NCI-H187 (cell line): ENCODE measurements at regions not wholly inside any gene's neighbourhood (a gene's known extent, or its start where the extent isn't known, plus 50 kb on each side); places are given as distances from the start of the nearest gene placed in this dataset.
"Not testable (repeated sequence)": the region's sequence is repeated elsewhere in the genome, so short reads cannot be mapped to it uniquely, and the experiment has no call there.

Experiments
- DNase-seq, 2 experiments: peaks; one replicate each; lab custom pipeline; 2025; lab: John Stamatoyannopoulos, UW

DNA sequence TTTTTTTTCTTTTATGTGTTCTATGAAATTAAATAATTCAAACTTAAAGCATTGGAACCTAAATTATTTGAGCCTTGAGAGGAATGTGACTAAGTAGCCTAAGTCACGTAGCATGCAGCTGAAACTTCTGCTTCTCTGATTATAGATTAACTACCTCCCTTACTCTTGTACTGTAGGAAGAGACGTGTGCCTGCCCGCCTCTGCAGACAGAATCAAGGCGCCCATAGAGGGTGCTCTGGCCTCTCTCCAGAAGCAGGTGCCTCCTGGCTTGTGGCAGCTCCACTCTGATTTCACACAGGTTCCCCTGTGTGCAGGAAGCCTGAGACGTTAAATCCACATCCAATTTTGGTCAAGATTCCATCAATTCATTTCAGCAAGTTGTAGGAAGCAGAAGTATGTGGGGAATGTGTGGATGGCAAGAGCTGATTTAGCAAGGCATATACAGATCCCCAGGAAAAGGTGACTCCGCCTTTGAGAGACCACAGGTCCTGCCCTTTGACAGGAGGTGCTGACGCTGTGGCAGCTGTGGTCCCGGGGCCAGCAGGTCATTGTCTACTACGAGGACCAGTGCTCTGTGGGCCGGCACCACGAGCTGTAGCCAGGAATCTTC, 1418.8 kb downstream of the CDH11 start:
- no peak for DNase-seq

DNA sequence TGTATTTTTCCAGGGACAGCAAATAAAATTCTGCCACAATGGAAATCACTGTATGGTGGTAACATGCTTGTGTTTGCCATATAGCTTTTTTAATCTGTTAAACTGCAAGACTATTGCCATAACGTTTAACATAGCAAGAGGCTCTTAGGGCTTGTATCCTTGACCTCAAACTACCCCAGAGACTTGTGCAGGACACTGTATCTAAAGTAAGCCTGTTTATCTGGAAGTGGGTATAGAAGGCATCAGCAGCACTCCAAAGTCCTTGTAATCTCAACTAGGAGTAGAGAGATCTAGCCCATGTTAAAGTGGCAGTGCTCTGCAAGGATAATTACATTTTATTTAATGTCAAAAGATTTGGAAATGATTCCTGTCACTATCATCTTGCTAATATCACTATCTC, 1424.1 kb downstream of the CDH11 start:
- no peak for DNase-seq

DNA sequence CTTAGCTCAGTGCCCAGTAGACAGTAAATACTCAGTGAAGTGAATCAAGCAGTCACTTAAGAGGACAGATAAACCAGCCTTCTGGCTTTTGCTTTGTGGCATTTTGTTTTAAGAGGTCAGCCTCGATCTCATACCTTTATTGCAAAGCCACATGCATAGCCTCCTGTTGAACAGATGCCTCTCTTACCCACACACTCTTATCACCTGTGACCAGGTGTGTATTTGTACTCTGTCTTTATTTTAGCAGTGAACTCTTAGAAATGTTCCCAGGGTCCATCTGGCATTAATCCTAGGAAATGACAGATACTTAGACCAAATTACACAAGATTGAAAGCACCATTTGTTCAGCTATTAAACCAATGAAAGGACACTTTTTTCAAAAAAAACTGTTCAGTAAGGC, 1426.5 kb downstream of the CDH11 start:
- DNase-seq, result no peak

DNA sequence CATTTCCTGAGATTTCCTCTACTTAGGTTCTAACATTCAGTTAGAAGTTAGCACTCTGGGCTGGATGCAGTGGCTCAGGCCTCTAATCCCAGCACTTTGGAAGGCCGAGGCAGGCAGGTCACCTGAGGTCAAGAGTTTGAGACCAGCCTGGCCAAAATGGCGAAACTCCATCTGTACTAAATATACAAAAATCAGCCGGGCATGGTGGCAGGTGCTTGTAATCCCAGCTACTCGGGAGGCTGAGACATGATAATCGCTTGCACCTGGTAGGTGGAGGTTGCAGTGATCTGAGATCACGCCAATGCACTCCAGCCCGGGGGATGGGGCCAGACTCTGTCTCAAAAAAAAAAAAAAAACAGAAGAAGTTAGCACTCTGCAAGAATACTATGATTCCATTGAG, 1430.9 kb downstream of the CDH11 start:
- DNase-seq, result no peak

DNA sequence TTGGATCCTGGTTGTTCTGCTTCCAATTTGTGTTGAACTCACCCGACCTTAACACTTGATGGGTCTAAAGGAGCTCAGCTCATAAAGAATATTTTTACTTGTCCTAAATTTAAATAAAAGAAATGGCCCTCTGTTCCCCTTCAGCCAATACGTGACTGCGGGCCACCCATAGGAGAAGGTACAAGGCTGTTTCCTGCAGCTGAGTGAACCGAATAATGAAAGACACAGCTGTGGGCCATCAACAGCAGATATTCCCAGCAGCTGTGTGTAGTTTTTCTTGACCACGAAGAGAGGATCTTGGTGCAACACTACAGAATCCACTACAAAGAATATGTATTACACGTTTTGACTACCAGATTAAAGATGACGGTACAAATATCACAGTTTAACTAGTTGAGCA, 1431.6 kb downstream of the CDH11 start:
- DNase-seq, result no peak

DNA sequence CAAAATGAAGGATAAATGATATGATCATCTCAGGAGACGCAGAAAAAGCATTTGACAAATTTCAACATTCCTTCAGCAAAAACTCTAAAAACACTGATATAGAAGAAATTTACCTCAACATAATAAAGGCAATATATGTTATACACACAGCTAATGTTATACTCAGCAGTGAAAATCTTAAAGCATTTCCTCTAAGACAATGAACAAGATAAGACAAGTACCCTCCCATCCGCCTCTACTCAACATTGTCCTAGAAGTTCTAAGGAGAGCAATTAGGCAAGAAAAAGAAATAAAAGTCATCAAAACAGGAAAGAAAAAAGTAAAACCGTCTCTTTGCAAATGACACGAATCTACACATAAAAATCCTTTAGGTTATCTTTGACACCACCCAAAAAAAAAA, 1432.8 kb downstream of the CDH11 start:
- no peak for DNase-seq

DNA sequence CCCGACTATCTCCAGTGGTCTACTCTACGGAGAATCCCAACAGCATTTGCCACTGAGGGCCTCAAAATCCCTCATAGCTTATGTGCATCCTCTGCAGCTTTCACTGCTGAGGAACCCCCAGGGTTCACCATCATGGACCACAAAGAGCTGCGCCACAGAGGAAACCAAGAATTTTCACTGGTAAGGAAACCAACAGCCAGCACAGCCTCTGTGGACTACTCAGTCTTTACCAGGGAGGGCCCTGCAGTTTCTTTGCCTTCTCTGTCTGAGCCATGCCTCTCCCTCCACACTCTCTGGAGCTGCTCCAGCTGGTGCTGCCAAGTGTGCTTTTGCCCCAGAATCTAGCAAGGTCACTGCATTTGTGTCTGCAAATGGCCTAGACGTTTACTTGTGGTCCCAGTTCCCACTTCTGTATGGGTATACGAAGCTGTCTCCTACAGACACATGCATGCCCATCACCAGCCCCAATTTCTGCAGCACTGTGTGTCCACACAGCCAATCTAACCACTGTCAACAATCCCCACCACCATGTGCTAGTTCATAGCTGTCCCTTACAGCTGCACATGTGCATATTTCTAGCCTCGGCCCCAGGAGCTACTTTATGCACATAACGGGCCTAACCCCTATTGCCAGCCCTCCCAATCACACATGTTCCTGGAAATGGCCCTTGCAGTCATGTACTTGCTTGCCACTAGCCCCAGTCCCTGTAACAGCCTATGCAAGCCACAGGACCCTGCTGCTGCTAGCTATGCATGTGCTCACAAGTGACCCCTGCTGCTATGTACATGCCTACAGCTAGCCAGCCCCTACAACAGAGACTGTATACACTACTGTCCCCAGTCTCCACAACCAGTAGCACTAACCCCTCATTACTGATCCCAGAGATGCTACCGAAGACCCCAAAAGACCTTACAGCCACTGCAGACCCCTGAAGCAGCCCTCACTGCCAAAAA, 1437.4 kb downstream of the CDH11 start:
- no peak for DNase-seq

DNA sequence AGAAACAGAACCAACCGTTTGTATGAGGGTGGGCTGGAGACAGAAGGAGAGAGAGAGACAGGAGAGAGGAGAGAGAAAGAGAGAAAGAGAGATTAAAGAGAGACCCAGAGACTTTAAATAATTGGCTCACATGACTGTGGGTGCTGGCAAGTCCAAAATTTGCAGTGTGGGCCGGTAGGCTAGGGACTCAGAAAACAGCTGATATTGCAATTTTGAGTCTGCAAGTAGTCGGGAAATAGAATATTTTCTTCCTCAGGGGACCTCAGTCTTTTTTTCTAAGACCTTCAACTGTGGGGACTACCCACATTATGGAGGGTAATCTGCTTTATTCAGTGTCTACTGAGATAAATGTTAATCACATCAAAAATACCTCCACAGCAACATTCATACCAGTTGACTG, 1439.0 kb downstream of the CDH11 start:
- DNase-seq, result no peak

DNA sequence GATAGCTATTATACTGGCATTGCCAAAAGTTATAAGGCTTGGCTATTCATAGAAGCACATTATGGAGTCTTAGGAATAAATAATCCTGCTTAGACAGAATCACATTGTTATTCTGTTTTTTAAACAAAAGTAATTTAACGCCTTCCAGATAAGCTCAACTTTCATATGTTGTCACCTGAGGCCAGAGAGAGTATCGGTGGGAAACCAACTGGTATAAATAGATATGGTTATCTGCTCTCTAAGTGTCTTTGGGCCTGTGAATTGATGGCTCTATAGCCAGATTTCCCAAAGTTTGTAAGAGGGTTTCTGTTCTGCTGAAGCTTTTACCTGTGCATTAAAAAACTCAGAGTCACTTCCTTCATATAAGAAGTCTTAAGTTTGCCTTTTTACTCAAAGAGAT, 1449.4 kb downstream of the CDH11 start:
- no peak for DNase-seq

DNA sequence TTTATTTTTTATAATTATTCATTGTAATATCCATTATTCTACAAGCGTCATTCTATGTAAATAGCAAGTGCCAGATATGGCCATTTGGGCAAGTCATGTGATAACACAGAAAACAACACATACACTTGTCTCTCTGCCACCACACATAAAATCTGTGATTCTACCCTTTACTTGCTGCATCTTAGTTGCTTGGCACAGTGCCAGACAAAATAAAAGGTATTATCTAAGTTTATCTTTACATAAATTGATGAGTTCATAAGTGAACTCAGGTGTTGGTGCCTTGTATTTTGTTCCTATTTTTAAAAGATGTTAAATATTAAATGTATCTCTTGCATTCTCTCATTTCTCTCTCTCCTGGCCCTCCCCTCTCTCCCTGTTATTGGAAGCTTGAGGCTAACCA, 1458.7 kb downstream of the CDH11 start:
- no peak for DNase-seq

DNA sequence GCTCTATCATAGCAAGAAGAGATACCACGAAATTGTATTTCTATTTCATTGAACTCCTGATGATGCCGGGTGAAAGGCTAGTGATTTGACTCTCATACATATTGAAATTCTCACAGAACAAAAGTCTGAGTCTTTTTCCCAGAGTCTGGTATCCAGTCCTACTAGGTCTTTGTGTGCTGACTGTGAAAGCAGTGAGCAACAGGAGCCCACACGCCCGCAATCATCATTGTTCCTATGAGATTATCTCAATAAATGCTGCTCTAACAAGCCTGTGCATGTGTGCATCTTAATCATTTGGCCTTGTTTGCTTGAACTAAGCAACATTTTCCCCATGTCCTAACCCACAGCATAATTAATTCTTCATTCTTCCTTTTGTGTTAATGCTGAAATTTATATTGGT, 1466.0 kb downstream of the CDH11 start:
- DNase-seq, result no peak

DNA sequence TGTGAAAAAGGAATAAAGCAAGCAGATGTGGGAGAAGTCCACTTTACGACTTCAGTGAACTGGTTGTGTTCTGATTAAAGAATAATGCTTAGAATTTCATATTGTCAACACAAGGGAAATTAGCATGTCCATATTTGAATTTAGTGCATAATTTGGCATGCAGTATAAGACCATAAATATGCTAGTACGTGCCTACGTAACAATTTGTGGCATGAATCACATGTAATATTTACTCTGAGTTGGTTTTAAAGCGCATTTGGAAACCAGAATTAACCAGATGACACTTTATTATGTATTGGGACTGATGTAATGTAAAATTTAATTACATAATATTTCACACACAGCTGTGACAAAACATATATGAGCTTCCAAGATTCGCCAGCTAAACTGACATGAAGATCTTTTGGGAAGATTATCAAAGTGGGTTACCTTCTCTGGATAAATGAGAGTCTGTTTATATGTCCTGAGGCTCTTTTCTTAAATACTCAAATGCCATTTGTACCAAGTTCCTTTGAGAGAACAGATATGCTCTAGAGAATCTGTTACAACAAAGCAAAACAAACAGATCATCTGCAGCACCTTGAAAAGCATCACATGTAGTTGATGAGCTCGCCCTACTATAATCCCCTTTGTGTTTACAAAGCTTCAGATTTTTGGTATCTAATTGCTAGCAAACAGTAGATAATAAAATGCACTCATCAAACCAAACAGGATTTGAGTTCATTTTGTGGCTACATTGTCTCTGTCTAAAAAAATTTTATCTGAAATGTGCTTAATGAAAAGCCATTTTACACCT, 1468.6 kb downstream of the CDH11 start:
- DNase-seq, result no peak

DNA sequence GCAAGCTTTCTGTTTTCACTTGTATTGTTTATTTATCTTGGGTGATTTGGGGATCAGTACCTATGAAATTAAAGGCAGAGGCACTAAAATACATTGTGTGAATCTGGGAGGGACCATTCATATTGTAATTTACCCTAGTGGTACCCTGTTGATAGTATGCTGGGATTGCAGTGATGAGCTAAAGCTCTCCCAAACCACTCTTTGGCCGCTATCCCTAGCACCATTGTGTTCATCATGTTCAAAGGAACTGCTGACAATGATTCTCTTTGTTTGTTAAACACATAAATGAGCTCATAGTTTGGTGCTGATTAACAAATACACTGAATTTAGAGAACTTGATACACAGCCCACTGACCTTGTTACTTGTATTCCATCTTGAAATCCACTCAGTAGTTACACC, 1469.8 kb downstream of the CDH11 start:
- DNase-seq, result no peak

DNA sequence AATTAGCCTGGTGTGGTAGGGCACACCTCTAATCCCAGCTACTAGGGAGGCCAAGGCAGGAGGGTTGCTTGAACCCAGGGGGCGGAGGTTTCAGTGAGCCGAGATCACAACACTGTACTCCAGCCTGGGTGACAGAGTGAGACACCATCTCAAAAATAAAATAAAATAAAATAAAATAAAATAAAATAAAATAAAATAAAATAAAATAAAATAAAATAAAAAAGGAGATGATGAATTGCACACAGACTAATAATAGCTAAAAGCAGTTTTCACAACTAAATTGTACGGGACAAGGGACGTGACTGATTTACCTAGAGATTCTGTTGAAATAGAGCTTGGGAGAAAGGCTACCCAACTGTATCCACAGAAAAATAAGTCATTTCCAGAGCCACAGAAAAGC, 1471.3 kb downstream of the CDH11 start:
- DNase-seq, result no peak

DNA sequence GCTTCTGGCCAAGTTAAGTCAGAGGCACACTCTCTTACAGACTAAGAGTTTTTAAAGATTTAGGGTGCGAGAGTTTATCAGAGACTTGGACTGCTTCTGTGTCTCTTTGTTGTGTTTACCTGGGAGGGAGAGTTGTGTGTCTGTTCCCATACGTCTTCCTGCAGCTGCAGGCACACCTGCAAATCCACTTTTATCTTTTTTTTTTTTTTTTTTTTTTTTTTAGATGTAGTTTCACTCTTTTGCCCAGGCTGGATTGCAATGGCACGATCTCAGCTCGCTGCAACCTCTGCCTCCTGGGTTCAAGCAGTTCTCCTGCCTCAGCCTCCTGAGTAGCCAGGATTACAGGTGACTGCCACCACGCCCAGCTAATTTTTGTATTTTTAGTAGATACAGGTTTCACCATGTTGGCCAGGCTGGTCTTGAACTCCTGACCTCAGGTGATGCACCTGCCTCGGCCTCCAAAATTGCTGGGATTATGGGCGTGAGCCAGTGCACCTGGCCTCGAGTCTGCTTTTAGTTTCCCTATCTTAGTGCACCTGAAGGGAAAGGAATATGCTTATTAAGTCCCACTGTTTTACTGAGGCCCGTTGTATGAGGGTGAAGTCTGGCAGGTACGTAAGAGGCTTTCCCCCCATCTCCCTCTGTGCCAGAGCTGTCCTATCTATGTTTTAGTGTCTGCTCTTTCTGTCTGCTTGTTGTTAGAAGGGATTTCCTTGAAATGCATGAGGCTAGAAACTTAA, 1488.0 kb downstream of the CDH11 start:
- DNase-seq, result not testable (repeated sequence)

DNA sequence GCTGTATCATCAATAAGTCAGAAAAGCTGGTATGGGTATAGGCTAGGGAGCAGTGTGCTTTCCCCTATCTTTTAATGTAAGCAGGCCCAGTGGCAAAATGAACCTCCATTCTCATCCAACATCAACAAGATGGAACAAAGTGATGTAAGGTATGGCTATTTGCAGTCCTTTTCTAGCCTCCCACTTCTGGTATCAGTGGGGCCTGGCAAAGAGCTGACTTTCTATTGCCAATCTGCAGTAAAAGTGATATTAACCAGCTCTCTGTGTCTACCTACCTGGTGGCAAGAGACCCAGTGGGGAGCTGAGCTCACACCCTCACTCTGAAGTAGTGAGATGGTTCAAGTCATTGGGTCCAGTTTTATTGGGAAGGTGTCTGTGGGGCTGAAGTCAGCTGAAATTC, 1492.6 kb downstream of the CDH11 start:
- DNase-seq, result no peak

DNA sequence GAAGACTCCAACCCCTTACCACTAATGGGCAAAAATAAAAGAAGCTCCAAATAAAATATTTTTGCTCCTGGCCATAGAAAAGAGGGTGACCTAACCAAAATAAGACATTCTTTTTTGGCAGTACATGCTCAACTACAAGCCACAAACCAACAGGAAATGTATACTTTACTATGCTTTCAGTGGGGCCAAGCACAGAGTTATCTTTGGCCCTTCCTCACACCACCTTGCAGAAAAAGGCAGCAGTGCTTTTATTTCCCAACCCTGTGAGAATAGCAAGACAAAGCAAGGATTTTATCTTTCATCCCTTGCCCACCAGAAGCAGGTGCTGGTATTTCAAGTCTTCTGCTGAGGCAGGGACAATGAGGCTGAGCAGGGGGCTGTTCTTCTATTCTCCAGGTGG, 1493.1 kb downstream of the CDH11 start:
- no peak for DNase-seq

DNA sequence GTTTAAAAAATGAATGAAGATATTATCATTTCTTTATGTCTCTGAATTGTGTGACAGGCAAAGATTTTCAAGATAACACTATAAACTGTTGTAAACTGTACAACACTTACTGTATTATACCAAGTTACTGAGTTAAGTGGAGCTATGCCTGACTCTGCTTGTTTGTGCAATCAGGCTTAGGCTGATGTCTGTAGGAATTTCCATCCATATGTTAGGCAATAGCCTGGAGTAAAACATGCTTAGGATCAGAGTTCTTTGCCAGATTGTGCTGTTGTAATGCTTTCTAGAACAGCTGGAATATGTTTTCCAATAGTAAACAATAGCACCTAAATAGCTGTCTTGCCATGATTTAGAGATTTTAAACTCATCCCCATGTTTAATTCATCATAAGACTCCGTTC, 1496.7 kb downstream of the CDH11 start:
- DNase-seq, result no peak

DNA sequence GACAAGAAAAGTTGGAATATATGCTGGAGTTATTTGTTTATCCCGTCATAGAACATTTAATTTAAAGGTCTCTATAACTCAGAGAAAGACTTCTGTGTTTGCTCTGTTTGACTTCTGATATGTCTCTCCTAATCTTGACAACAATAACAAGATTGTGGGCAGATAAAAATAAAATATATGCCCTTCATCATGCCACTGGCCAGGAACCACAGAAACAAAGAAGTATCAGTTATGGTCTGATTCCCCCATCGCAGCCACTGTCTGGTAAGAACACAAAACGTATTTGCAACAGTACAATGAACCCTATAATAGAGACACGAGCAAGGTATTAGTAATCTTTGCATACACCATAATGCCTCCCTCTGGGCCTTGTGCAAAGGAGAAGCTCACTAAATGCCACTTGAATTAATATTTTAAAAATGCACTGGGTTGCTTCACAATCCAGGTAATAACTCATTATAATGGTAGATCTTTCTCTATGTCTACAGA, 1498.3 kb downstream of the CDH11 start:
- DNase-seq, result no peak

DNA sequence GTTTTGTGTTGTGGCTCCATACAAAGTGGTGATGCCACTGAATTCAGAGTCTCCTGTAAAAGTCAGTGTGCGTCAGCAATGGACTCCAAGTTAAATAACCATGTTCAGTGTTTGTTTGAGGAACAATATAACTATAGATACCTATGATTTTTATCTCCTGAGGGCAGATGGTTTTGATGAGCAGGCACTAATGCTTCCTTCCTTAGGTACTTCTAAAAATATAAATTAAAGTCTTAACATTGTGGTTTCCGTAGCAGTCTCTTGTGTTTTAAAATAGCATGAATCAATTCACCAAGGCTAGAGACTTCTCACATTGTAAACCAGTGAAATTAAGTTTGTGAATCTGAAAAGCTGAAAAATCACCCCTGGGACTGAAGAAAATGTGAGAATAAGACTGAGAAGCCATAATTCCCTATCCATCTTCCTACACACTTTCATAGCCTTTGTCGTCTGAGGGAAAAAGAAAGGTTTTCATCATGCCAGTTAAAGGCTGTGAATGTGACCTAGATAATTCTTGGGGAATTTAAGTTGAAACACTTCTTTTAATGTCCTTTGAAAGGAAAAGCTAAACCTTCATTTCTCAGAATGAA, 1502.9 kb downstream of the CDH11 start:
- no peak for DNase-seq

DNA sequence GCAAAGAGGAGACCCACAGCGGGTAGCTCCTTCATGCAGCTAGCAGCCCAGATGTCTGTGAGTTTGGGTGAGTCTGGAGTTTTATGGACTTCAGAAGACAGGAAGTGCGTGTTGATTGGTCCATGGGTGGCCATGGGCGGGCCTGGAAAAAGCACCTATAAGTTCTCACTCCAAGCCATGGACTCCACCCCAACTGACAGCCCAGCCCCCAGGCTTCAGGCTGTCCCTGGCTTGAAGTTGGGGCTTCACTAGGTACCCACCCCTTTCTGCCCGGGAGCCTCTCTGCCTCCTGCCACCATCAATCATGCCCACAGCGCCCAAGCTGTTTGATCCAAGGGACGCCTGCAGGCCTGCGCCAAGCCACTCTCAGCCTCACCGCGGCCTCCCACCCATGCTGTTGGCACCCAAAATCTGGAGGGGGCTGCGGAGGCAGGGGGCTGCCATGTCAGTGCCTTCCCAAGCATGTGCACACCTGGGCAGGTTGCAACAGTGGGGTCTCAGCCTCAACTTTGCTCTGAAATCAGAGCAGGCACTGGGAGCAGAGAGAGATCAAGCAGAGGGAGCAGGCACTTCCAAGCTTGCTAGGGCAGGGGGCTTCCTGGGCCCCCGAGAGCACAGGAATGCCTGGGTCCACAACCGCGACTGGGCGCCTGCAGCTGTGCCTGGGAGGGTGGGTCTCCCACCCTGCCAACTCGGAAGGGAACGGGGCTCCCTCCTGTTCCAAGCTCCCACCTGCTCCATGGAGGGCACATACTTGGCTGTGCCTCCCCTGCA, 1503.7 kb downstream of the CDH11 start:
- no peak for DNase-seq
